WTC11 (cell line): ENCODE measurements at regions not wholly inside any gene's neighbourhood (a gene's known extent, or its start where the extent isn't known, plus 50 kb on each side); places are given as distances from the start of the nearest gene placed in this dataset.
"Not testable (repeated sequence)": the region's sequence is repeated elsewhere in the genome, so short reads cannot be mapped to it uniquely, and the experiment has no call there.

ENCODE experiments used
- ATAC-seq: fragments of 200-7000 bp; cut with Tn5 transposase; 2 replicates; pipeline ENCODE4 v1.10.0; 2021; ENCODE audit warnings: mild to moderate bottlenecking, moderate library complexity
- CTCF ChIA-PET: fragments of 300-600 bp; sonication (Branson Sonifier 250); formaldehyde crosslinking; loops from one replicate; lab custom pipeline; 2021; ENCODE audit warnings: antibody characterized with exemption; lab: Charles Lee
- POLR2A ChIA-PET: fragments of 350-600 bp; sonication (Branson Sonifier 250); formaldehyde crosslinking; loops from one replicate; lab custom pipeline; 2021; ENCODE audit warnings: antibody characterized with exemption; lab: Charles Lee
- DNase-seq: peaks from one replicate; pipeline ENCODE4 v3.0.0; 2021; ENCODE audit warnings: low spot score
- H3K27ac Mint-ChIP-seq: 2 replicates; pipeline ENCODE4 v1.8.0; 2021; ENCODE audit warnings: mixed read lengths
- H3K27me3 Mint-ChIP-seq: 2 replicates; pipeline ENCODE4 v1.8.0; 2021; ENCODE audit warnings: low read depth, mild to moderate bottlenecking, moderate library complexity, mixed read lengths
- H3K36me3 Mint-ChIP-seq: 2 replicates; pipeline ENCODE4 v1.8.0; 2021; ENCODE audit warnings: mixed read lengths
- H3K4me1 Mint-ChIP-seq: 2 replicates; pipeline ENCODE4 v1.8.0; 2022; ENCODE audit warnings: mixed read lengths
- H3K4me3 Mint-ChIP-seq: 2 replicates; pipeline ENCODE4 v1.8.0; 2021; ENCODE audit warnings: mild to moderate bottlenecking, moderate library complexity, mixed read lengths
- H3K9me3 Mint-ChIP-seq: 2 replicates; pipeline ENCODE4 v1.8.0; 2021; ENCODE audit warnings: mixed read lengths
- ARID4B ChIP-seq: sonication (generic); formaldehyde crosslinking; IDR thresholded peaks from 2 replicates; pipeline ENCODE4 v1.8.0; 2023; ENCODE audit warnings: missing genetic modification reagents, mild to moderate bottlenecking, borderline replicate concordance
- CTCF ChIP-seq: fragments of 200-600 bp; IDR thresholded peaks from 2 replicates; pipeline ENCODE4 v1.8.0; 2022; ENCODE audit warnings: antibody characterized with exemption
- E2F1 ChIP-seq: sonication (generic); formaldehyde crosslinking; IDR thresholded peaks from 2 replicates; pipeline ENCODE4 v1.8.0; 2022; ENCODE audit warnings: mild to moderate bottlenecking, missing genetic modification reagents
- ELF4 ChIP-seq: sonication (generic); formaldehyde crosslinking; IDR thresholded peaks from 2 replicates; pipeline ENCODE4 v1.8.1; 2022; ENCODE audit warnings: low read depth, mild to moderate bottlenecking, moderate library complexity, missing genetic modification reagents
- EMX1 ChIP-seq: fragments of 250-450 bp; sonication (Bioruptor Pico); IDR thresholded peaks from 2 replicates; pipeline ENCODE4 v1.8.0; 2021; ENCODE audit warnings: mild to moderate bottlenecking
- FOXP4 ChIP-seq: sonication (generic); formaldehyde crosslinking; IDR thresholded peaks from 2 replicates; pipeline ENCODE4 v1.8.0; 2022; ENCODE audit warnings: mild to moderate bottlenecking, missing genetic modification reagents
- PRRX2 ChIP-seq: fragments of 250-450 bp; sonication (Bioruptor Pico); IDR thresholded peaks from 2 replicates; pipeline ENCODE4 v1.8.0; 2021; ENCODE audit warnings: mild to moderate bottlenecking
- SMAD4 ChIP-seq: sonication (generic); formaldehyde crosslinking; IDR thresholded peaks from 2 replicates; pipeline ENCODE4 v1.8.0; 2022; ENCODE audit warnings: mild to moderate bottlenecking, missing genetic modification reagents
- TEAD1 ChIP-seq: sonication (generic); formaldehyde crosslinking; IDR thresholded peaks from 2 replicates; pipeline ENCODE4 v1.8.0; 2022; ENCODE audit warnings: mild to moderate bottlenecking, missing genetic modification reagents
- ZBTB21 ChIP-seq: sonication (generic); formaldehyde crosslinking; IDR thresholded peaks from 2 replicates; pipeline ENCODE4 v1.8.1; 2023; ENCODE audit warnings: mild to moderate bottlenecking, missing genetic modification reagents, borderline replicate concordance
- ZNF138 ChIP-seq: sonication (generic); formaldehyde crosslinking; conservative IDR thresholded peaks from 2 replicates; pipeline ENCODE4 v1.8.1; 2022; ENCODE audit warnings: mild to moderate bottlenecking, moderate library complexity, missing genetic modification reagents

- ATAC-seq: no peak; the same call in 1 of the 2 replicates
- TF ChIP-seq FOXP4: no peak
- no peak for TF ChIP-seq ZNF138 (CRISPR knock-in tag)
- no peak for TF ChIP-seq ELF4
- TF ChIP-seq TEAD1: no peak
- TF ChIP-seq SMAD4: no peak
- peak; percentile 52; the same call in 1 of the 2 replicates for TF ChIP-seq CTCF
- no peak for TF ChIP-seq ZBTB21 (CRISPR knock-in tag)
- Mint-ChIP-seq H3K27ac (no peak overlapping the region), H3K36me3 (no peaks in the 10 kb centered on the region), H3K9me3 (no peaks in the 10 kb centered on the region), H3K4me3 (no peak overlapping the region), H3K4me1 (peaks cover 4% of the 10 kb centered on the region), H3K27me3 (no peaks in the 10 kb centered on the region)
- CTCF ChIA-PET: interaction anchor here (0.5 to 1.6 kb wide), 23 partner anchors 11 to 456 kb away, joined by 3 to 14 read pairs (median 3); partner anchors contain the start of gene MPP7
- POLR2A ChIA-PET: no interaction called here
- DNase-seq: no peak
Measured at GRCh38 chr10:28179006-28179742, 123.7 kb downstream of the MPP7 start.

- Mint-ChIP-seq H3K4me1 (peaks cover 4% of the 10 kb centered on the region), H3K9me3 (no peaks in the 10 kb centered on the region), H3K4me3 (no peak overlapping the region), H3K27me3 (no peaks in the 10 kb centered on the region), H3K36me3 (no peaks in the 10 kb centered on the region), H3K27ac (peak overlapping the region; percentile 16; the same call in 1 of the 2 replicates)
- ATAC-seq: no peak
- no peak for TF ChIP-seq E2F1 (CRISPR knock-in tag)
- no peak for TF ChIP-seq EMX1 (CRISPR knock-in tag)
- no peak for TF ChIP-seq PRRX2 (CRISPR knock-in tag)
- TF ChIP-seq ARID4B (CRISPR knock-in tag): no peak
- DNase-seq: no peak
- ChIA-PET CTCF (interaction anchor here (0.9 to 1.5 kb wide), 3 partner anchors 32 to 394 kb away, joined by 4 to 6 read pairs (median 4); no protein-coding TSS in a partner anchor), POLR2A (interaction anchor here (0.6 kb wide), 1 partner anchor 26 kb away, joined by 3 read pairs; no protein-coding TSS in a partner anchor)
Measured at GRCh38 chr10:28177944-28178637, 124.8 kb downstream of the MPP7 start.

- ATAC-seq, H3K27me3 Mint-ChIP-seq, POLR2A ChIA-PET, H3K4me3 Mint-ChIP-seq, H3K27ac Mint-ChIP-seq, H3K9me3 Mint-ChIP-seq, H3K4me1 Mint-ChIP-seq, CTCF ChIA-PET, DNase-seq, H3K36me3 Mint-ChIP-seq: not testable (repeated sequence)
Measured at GRCh38 chr10:28176498-28176897, 126.4 kb downstream of the MPP7 start.
